ENCODE measurements at regions not wholly inside any gene's neighbourhood (a gene's known extent, or its start where the extent isn't known, plus 50 kb on each side); places are given as distances from the start of the nearest gene placed in this dataset.

GRCh38 chr3:181633556-181633955 lies 78.2 kb upstream of the SOX2 start:
- no peak for TF ChIP-seq CTCF (IDR thresholded peaks at IDR 0.05; ENCODE audit: borderline replicate concordance, extremely low read depth, low read length, poor library complexity, severe bottlenecking)
- TF ChIP-seq EZH2 (IDR thresholded peaks at IDR 0.05; ENCODE audit: borderline replicate concordance, low read depth, low read length, severe bottlenecking): no peak
